GM21825 (cell line): ENCODE measurements at regions not wholly inside any gene's neighbourhood (a gene's known extent, or its start where the extent isn't known, plus 50 kb on each side); places are given as distances from the start of the nearest gene placed in this dataset.
A peak's percentile ranks its signal among the peaks of the same experiment; 100 is the strongest.
"Not testable (repeated sequence)": the region's sequence is repeated elsewhere in the genome, so short reads cannot be mapped to it uniquely, and the experiment has no call there.

Experiments used
- ATAC-seq: cut with Tn5 transposase; IDR thresholded peaks from one replicate; pipeline ENCODE4 v1.9.1; 2021; ENCODE audit warnings: mild to moderate bottlenecking, moderate library complexity; ENCODE audit not compliant: unreplicated experiment

DNA sequence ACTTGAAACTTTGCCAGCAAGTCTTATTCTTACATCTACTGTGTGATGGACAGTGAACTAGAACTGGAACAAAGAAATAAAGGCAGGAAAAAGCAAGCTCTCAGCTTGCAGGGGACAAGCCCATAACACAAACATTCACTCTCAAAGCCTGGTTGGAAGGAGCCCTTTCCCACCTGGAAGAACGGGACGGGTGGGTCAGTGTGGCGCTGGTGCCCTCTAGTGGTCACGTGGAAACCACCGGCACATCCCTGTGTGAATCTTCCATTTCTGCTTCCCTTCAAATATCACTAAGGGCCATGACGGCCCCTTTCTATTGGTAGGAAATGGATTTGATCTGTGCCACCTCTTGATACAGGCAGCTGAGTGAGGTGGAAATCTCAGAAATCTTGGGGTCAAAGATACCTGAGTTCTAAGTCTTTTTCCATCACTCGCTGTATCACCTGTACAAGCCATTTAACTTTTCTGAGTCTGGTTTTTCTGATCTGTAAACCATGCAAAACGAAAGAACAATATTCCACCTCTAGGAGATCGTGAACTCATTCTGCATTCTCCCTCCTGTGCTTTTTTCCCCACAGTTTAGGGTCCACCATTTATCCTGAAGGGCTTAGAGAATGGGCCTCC lies 211.6 kb downstream of the MSX2 start:
- ATAC-seq: no peak

DNA sequence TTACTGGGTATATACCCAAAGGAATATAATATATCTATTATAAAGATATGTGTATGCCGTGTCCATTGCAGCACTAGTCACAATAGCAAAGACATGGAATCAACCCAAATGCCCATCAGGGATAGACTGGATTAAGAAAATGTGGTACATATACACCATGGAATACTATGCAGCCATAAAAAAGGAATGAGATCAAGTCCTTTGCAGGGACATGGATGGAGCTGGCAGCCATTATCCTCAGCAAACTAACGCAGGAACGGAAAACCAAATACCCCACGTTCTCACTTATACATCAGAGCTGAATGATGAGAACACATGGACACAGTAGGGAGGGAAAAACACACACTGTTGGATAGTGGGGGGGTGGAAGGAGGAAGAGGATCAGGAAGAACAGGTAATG lies 206.7 kb downstream of the MSX2 start:
- ATAC-seq: not testable (repeated sequence)

GRCh38 chr5:174925586-174925985 lies 201.2 kb downstream of the MSX2 start:
- no peak for ATAC-seq

- no peak for ATAC-seq
These were observed 198.6 kb downstream of the MSX2 start for GRCh38 chr5:174922955-174923354.

- no peak for ATAC-seq
These were observed 196.6 kb downstream of the MSX2 start for GRCh38 chr5:174920906-174921550.

DNA sequence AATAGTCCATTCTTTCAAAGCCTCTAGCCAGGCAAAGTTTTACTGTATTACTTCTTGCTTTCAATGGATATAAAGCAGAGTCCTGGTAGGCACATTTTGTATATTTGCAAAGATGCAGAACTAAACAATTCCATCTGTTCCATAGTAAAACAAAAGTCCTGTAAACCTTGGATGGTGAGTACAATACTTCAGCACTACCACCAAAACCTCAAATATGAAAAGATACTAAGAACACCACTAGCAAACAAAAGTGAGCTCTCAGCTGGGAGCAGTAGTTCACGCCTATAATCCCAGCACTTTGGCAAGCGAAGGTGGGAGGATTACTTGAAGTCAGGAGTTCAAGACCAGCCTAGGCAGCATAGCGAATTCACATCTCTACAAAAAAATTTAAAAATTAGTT lies 195.0 kb downstream of the MSX2 start:
- no peak for ATAC-seq

- no peak for ATAC-seq
These were observed 194.3 kb downstream of the MSX2 start for GRCh38 chr5:174918655-174919054.

DNA sequence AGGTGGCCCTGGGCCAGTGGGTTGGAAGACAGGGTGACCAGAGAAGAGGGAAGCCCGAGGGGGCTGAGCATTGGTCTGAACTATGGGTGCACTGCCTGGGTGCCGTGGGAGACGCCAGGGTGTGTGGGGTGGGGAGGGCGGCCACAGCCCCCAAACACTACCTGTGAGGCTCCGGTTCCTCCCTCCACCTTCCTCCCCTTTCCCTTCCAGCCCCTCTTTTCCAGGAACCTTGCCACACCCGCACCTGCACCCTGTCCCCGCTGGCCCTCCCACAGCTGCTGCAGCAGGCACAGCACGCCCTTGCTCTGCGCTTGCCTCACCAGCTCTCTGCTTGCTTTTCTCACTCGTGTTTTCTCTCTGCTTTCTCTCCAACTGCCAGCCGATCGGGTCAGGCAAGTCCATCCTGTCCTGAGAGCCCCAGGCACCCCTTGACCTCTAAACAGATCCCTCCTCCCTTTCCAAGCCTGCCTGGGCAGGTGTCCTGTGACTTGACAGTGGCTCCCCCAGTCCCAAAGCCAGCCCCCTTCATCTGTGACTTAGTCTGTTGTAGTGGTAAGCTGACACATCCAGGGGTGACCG lies 193.7 kb downstream of the MSX2 start:
- no peak for ATAC-seq

DNA sequence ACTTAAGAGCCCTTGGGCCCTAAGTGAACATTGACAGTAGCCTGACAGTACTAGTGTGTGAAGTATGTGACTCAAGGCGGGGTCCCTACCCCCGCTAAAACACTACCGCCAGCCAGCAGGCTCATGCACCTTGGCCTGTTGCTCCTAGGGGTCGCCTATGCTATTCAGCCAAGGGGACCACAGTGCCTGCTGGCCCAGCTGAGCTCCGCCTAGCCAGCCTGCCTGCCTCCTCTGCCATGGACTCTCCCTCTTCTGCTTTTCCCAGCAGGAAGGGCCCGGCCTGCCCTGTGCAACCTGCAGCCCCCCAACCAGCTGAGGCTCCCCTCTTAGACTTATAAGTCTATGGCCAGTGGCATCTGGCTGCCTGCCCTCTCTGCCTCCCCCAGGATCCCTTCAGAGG lies 193.1 kb downstream of the MSX2 start:
- ATAC-seq: not testable (repeated sequence)

- not testable (repeated sequence) for ATAC-seq
These were observed 192.5 kb downstream of the MSX2 start for GRCh38 chr5:174916924-174917323.

- no peak for ATAC-seq
These were observed 191.8 kb downstream of the MSX2 start for GRCh38 chr5:174916227-174916626.

DNA sequence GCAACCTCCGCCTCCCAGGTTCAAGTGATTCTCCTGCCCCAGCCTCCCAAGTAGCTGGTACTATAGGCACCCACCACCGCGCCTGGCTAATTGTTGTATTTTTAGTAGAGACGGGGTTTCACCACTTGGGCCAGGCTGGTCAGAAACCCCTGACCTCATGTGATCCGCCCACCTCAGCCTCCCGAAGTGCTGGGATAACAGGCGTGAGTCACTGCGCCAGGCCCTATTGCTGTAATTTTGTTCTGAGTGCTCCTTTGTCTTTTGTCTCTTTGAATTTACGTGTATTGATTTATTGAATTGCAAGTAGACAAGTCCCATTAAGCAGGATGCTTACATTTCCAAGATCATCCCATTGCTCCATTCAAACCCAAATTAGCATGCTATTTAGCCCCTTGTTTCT lies 186.7 kb downstream of the MSX2 start:
- ATAC-seq: no peak

DNA sequence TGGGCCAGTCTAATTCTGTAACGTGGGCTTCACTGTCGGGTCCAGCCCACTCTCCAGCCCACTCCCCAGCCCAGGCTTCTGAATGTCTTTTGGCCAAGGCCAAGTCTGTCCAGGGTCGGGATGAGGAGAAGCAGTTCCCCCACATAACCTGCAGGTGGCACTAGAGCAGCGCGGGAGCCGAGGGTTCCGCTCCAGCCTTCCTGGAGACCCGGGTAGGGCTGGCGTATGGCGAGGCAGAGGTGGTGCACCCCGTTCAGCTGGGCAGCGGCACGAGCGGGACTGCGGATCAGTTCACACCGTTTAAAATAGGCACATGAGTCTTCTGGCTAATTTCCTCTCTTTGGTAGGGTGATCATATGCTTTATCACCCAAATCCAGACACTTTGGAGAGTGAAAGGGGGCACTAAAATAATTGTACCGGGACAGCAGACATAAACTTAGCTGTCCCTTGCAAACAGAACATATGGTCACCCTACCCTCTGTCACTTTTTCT lies 185.9 kb downstream of the MSX2 start:
- ATAC-seq: peak; percentile 90

DNA sequence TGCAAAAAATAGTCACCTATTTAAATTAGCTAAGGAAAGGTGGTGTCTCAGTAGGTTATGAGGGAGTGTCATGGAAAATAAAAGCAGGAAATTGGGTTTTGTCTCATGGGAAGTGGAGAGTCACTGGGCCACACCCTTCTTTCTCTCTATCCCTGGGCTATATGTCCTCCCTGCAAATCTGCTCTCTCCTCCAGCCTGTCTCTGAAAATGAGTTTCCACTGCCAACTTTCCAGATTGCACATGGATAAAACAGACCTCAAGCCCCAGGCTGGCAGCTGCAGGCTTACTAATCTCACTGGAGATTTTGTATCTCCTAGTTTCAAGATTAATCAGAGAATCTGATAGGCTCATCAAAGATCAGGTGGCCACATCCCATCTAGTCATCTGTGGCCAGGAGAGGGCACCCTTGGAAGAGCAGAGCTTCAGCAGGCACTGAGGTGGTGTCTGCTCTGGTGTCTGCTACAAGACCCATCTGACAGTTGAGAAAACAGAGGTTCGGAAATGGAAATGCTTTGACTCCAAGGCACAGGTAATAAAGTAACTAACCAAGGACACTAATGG lies 178.9 kb downstream of the MSX2 start:
- ATAC-seq: no peak

DNA sequence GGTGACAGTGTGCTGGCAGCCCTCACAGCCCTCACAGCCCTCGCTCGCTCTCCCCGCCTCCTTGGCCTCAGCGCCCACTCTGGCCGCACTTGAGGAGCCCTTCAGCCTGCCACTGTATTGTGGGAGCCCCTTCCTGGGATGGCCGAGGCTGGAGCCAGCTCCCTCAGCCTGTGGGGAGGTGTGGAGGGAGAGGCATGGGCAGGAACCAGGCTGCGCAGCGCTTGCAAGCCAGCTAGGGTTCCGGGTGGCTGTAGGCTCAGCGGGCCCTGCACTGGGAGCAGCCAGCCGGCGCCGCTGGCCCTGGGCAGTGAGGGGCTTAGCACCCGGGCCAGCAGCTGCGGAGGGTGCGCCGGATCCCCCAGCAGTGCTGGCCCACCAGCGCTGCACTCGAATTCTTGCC lies 177.0 kb downstream of the MSX2 start:
- ATAC-seq: no peak

GRCh38 chr5:174900240-174900865 lies 176.0 kb downstream of the MSX2 start:
- ATAC-seq: no peak

DNA sequence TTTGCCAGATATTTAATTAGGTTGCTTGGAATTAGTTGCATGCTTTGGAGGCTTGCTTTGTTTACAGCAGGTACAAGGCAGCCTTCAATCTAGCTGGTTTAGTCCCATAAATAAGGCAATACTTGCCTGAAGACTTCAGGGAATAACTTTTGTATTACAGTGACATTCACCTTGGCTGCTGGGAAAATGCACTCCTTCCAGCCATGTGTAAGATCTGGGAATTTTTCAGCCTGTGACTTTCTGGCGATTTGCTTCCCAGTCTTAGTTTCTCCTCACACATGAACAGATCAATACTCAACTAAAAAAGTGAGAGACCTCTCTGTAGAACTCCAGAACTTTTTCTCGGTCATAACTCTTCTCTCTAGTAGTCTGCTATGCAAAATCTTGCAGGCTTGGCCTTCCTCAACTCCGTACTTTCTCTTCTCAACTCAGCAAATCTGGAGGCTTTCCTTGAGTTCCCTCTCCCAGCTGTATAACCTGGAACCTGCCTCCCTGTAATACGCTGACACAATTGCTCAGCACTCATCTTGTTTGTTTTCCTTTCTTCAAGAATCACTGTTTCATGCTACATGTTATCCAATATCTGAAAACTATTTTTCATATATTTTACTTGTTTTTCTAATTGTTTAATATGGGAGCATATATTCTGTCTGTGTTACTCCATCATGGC lies 173.0 kb downstream of the MSX2 start:
- ATAC-seq: no peak

GRCh38 chr5:174895360-174895759 lies 171.0 kb downstream of the MSX2 start:
- ATAC-seq: no peak

GRCh38 chr5:174892742-174893141 lies 168.4 kb downstream of the MSX2 start:
- no peak for ATAC-seq

DNA sequence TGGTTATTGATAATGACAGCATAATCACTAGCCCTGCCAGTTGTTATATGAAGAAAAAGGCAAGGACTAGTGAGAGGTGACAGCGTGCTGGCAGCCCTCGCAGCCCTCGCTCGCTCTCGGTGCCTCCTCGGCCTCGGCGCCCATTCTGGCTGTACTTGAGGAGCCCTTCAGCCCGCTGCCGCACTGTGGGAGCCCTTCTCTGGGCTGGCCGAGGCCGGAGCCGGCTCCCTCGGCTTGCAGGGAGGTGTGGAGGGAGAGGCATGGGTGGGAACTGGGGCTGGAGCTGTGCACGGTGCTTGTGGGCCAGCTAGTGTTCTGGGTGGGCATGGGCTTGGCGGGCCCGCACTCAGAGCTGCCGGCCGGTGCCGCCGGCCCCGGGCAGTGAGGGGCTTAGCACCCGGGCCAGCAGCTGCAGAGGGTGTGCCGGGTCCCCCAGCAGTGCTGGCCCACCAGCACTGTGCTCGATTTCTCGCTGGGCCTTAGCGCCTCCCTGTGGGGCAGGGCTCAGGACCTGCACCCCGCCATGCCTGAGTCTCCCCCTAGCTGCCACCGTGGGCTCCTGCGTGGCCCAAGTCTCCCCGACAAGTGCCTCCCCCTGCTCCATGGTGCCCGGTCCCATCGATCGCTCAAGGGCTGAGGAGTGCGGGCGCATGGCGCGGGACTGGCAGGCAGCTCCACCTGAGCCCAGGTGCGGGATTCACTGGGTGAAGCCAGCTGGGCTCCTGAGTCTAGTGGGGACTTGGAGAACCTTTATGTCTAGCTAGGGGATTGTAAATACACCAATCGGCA lies 156.2 kb downstream of the MSX2 start:
- not testable (repeated sequence) for ATAC-seq
